BE2C (cell line): ENCODE measurements at regions not wholly inside any gene's neighbourhood (a gene's known extent, or its start where the extent isn't known, plus 50 kb on each side); places are given as distances from the start of the nearest gene placed in this dataset.

Experiments used
- DNase-seq: peaks from one replicate; pipeline ENCODE4 v3.0.0-alpha.2; 2020
- H3K27me3 ChIP-seq: fragments of 250-450 bp; sonication (Bioruptor Pico); 2 replicates; pipeline ENCODE4 v1.5.1; 2020; ENCODE audit warnings: mild to moderate bottlenecking
- H3K36me3 ChIP-seq: fragments of 250-450 bp; sonication (Bioruptor Pico); 2 replicates; pipeline ENCODE4 v1.5.1; 2020; ENCODE audit warnings: mild to moderate bottlenecking
- H3K4me1 ChIP-seq: fragments of 250-450 bp; sonication (Bioruptor Pico); 2 replicates; pipeline ENCODE4 v1.5.1; 2020
- H3K4me3 ChIP-seq: 2 replicates; pipeline ENCODE4 v1.5.1; 2011; ENCODE audit warnings: low read depth, low read length
- H3K9me3 ChIP-seq: fragments of 250-450 bp; sonication (Bioruptor Pico); 2 replicates; pipeline ENCODE4 v1.5.1; 2020
- CTCF ChIP-seq: IDR thresholded peaks from 2 replicates; pipeline ENCODE4 v1.5.1; 2012; ENCODE audit warnings: mild to moderate bottlenecking, low read depth, low read length

- no peaks in the 10 kb centered on the region; the same call in 1 of the 2 replicates for H3K9me3 ChIP-seq
- no peaks in the 10 kb centered on the region for H3K27me3 ChIP-seq
- no peak for DNase-seq
- TF ChIP-seq CTCF, result no peak
- H3K4me3 ChIP-seq, result no peak overlapping the region
- H3K4me1 ChIP-seq, result no peaks in the 10 kb centered on the region
- no peaks in the 10 kb centered on the region for H3K36me3 ChIP-seq
Observed at GRCh38 chr22:49100773-49101172, 726.9 kb downstream of the BRD1 start.

GRCh38 chr22:49100316-49100715 lies 727.4 kb downstream of the BRD1 start:
- H3K9me3 ChIP-seq, result no peaks in the 10 kb centered on the region; the same call in 1 of the 2 replicates
- no peaks in the 10 kb centered on the region for H3K4me1 ChIP-seq
- TF ChIP-seq CTCF, result no peak
- H3K4me3 ChIP-seq, result no peak overlapping the region
- no peaks in the 10 kb centered on the region for H3K27me3 ChIP-seq
- H3K36me3 ChIP-seq, result no peaks in the 10 kb centered on the region
- DNase-seq, result no peak

GRCh38 chr22:49099496-49100124 lies 728.1 kb downstream of the BRD1 start:
- Histone ChIP-seq H3K4me1 (no peaks in the 10 kb centered on the region), H3K36me3 (no peaks in the 10 kb centered on the region), H3K27me3 (no peaks in the 10 kb centered on the region), H3K9me3 (no peaks in the 10 kb centered on the region; the same call in 1 of the 2 replicates), H3K4me3 (no peak overlapping the region)
- TF ChIP-seq CTCF, result no peak
- no peak for DNase-seq

- no peak for TF ChIP-seq CTCF
- H3K4me1 ChIP-seq, result no peaks in the 10 kb centered on the region
- no peak for DNase-seq
- no peak overlapping the region for H3K4me3 ChIP-seq
- no peaks in the 10 kb centered on the region for H3K27me3 ChIP-seq
- H3K9me3 ChIP-seq, result no peaks in the 10 kb centered on the region; the same call in 1 of the 2 replicates
- no peaks in the 10 kb centered on the region for H3K36me3 ChIP-seq
Observed at GRCh38 chr22:49099089-49099488, 728.6 kb downstream of the BRD1 start.

GRCh38 chr22:49097966-49098365 lies 729.7 kb downstream of the BRD1 start:
- Histone ChIP-seq H3K4me3 (no peak overlapping the region), H3K4me1 (no peaks in the 10 kb centered on the region), H3K36me3 (no peaks in the 10 kb centered on the region), H3K27me3 (no peaks in the 10 kb centered on the region), H3K9me3 (no peaks in the 10 kb centered on the region; the same call in 1 of the 2 replicates)
- DNase-seq, result no peak
- TF ChIP-seq CTCF, result no peak

GRCh38 chr22:49097171-49097925 lies 730.3 kb downstream of the BRD1 start:
- TF ChIP-seq CTCF, result no peak

More at GRCh38 chr22:49097171-49097925, 730.3 kb downstream of the BRD1 start:
- H3K36me3 ChIP-seq, result no peaks in the 10 kb centered on the region
- no peak overlapping the region for H3K4me3 ChIP-seq
- no peaks in the 10 kb centered on the region for H3K27me3 ChIP-seq
- no peak for DNase-seq
- H3K9me3 ChIP-seq, result no peaks in the 10 kb centered on the region; the same call in 1 of the 2 replicates
- no peaks in the 10 kb centered on the region for H3K4me1 ChIP-seq
